Cardiac muscle cell (in vitro differentiated cells and primary cell): ENCODE measurements at regions not wholly inside any gene's neighbourhood (a gene's known extent, or its start where the extent isn't known, plus 50 kb on each side); places are given as distances from the start of the nearest gene placed in this dataset.

Experiments used
- DNase-seq, 2 donors: peaks; one replicate each; pipeline versions ENCODE4 v3.0.0 to v3.0.0-alpha.2; 2010 to 2017; ENCODE audit warnings: low read depth in 1 of 2, low spot score in 1 of 2
- H3K27ac ChIP-seq: fragments of 200-600 bp; sonication (generic); 2 replicates; pipeline ENCODE4 v1.5.1; 2016
- H3K27me3 ChIP-seq: fragments of 200-600 bp; sonication (generic); 2 replicates; pipeline ENCODE4 v1.6.0; 2016; ENCODE audit warnings: control low read depth
- H3K36me3 ChIP-seq: fragments of 200-600 bp; sonication (generic); 2 replicates; pipeline ENCODE4 v1.5.1; 2016; ENCODE audit warnings: control low read depth
- H3K4me1 ChIP-seq: fragments of 200-600 bp; sonication (generic); 2 replicates; pipeline ENCODE4 v1.8.1; 2017; ENCODE audit warnings: low read depth, mild to moderate bottlenecking, mixed run types
- H3K4me3 ChIP-seq: fragments of 200-600 bp; sonication (generic); 2 replicates; pipeline ENCODE4 v1.5.1; 2016; ENCODE audit warnings: mild to moderate bottlenecking
- H3K9me3 ChIP-seq: fragments of 200-600 bp; sonication (generic); 2 replicates; pipeline ENCODE4 v1.5.1; 2017; ENCODE audit warnings: low read depth, mild to moderate bottlenecking, control low read depth
- CTCF ChIP-seq: IDR thresholded peaks from 2 replicates; pipeline ENCODE4 v1.5.1; 2012; ENCODE audit warnings: low read depth, mild to moderate bottlenecking, low read length

- Histone ChIP-seq H3K27me3 (no peaks in the 10 kb centered on the region), H3K9me3 (no peaks in the 10 kb centered on the region), H3K27ac (no peak overlapping the region), H3K4me3 (no peak overlapping the region), H3K36me3 (no peaks in the 10 kb centered on the region), H3K4me1 (peaks cover 8% of the 10 kb centered on the region)
- TF ChIP-seq CTCF: no peak
- no peak for DNase-seq
These were observed 307.7 kb upstream of the MEF2C start for GRCh38 chr5:89190515-89191265.

GRCh38 chr5:89187883-89188465 lies 305.0 kb upstream of the MEF2C start:
- Histone ChIP-seq H3K27me3 (no peaks in the 10 kb centered on the region), H3K36me3 (no peaks in the 10 kb centered on the region), H3K9me3 (no peaks in the 10 kb centered on the region), H3K4me1 (peaks cover 8% of the 10 kb centered on the region), H3K27ac (no peak overlapping the region), H3K4me3 (no peak overlapping the region)
- no peak for DNase-seq
- TF ChIP-seq CTCF: no peak

- no peak for DNase-seq
- Histone ChIP-seq H3K27me3 (no peaks in the 10 kb centered on the region), H3K27ac (no peak overlapping the region), H3K4me1 (peaks cover 8% of the 10 kb centered on the region), H3K4me3 (no peak overlapping the region), H3K9me3 (no peaks in the 10 kb centered on the region), H3K36me3 (no peaks in the 10 kb centered on the region)
- no peak for TF ChIP-seq CTCF
These were observed 304.3 kb upstream of the MEF2C start for GRCh38 chr5:89187268-89187667.

GRCh38 chr5:89181546-89181945 lies 298.6 kb upstream of the MEF2C start:
- H3K36me3 ChIP-seq: no peaks in the 10 kb centered on the region
- H3K9me3 ChIP-seq: no peaks in the 10 kb centered on the region
- H3K4me3 ChIP-seq: no peak overlapping the region
- DNase-seq: no peak
- no peaks in the 10 kb centered on the region for H3K27me3 ChIP-seq
- no peak overlapping the region for H3K27ac ChIP-seq
- no peak for TF ChIP-seq CTCF
- no peaks in the 10 kb centered on the region for H3K4me1 ChIP-seq

- no peaks in the 10 kb centered on the region for H3K4me1 ChIP-seq
- no peaks in the 10 kb centered on the region for H3K9me3 ChIP-seq
- H3K4me3 ChIP-seq: no peak overlapping the region
- no peak for DNase-seq
- no peaks in the 10 kb centered on the region for H3K27me3 ChIP-seq
- H3K27ac ChIP-seq: no peak overlapping the region
- H3K36me3 ChIP-seq: no peaks in the 10 kb centered on the region
- no peak for TF ChIP-seq CTCF
These were observed 296.7 kb upstream of the MEF2C start for GRCh38 chr5:89179731-89180130.
